ENCODE measurements at regions not wholly inside any gene's neighbourhood (a gene's known extent, or its start where the extent isn't known, plus 50 kb on each side); places are given as distances from the start of the nearest gene placed in this dataset.

DNA sequence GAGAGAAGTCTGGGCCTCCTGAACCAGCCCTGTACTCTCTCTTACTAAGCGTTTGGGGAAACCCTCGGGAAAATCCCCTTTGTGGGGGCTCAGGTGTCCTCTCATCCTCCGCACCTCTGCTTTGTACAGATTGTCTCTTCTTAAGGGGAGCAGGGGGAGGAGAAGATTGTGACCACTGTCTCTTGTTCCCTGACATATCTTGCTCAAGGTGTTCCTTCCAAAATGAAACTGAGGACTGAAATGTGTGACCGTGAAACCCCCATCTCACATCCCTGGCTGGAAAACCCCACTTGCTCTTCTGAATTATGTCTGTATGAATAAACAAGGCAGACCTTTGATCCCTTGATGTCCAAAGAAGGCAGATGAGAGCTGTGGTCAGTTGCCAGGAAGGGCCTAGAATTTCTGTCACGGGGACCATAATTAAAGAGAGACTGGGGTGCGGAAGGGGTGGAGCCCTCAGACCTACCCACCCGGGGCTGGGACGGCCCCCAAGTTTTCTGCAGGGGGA is 369.8 kb downstream of the AACS start:
- no peak for DNase-seq (ENCODE audit: low read depth)

DNA sequence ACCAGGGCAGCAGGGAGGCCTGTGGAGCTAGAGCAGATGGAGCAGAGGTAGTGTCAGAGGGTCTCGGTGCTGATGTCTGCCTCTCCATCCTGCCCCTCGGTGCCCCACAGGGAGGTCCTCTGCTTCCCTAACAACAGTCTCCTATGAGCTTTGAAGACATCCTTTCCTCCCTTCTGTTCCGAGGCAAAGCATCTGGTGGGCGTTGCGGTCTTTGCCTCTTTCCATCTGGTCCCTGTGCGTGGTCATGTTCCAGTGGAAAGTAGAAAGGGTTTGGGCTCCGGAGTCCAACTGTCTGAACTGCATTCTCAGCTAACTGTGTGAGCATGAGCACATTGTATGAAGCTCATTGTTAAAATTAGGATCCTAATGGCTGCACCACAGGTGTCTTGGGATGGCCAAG is 370.6 kb downstream of the AACS start:
- no peak for DNase-seq (ENCODE audit: low read depth)

DNA sequence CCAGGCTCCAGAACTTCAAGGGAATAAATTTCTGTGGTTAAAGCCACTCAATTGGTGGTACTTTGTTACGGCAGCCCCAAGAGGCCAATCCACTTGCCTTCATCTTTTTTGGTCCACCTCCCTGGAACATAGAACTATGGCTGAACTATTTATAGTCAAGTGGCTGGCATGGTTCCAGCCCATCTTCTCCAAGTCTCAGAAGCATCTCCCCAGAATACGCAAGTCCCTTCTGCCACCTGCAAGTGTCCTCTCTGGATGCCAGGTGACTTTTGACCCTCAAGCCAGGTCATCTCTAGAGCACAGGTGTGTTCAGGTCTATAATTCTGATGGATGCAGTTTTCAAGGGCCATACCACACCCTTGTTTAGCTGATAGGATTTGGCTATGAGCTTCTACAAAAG is 371.5 kb downstream of the AACS start:
- no peak for DNase-seq (ENCODE audit: low read depth)

DNA sequence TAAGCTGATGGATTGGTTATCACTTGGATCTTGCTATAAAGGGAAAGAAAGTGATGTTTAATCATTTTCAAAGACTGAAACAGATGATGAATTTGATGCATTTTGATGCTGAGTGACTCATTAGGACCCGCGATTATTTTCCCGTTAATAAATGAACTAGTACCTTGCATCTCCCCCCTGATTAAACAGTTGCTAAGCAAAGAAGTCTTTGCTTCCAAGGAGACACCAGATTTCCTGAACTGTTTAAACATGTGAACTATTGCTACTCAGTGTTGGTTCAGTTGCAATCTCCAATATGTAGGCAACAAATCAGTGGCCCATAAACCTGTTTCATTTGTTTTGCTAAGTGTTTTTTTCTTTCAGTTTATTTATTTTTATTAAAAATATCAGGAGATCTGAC is 375.2 kb downstream of the AACS start:
- DNase-seq (ENCODE audit: low read depth) = no peak

DNA sequence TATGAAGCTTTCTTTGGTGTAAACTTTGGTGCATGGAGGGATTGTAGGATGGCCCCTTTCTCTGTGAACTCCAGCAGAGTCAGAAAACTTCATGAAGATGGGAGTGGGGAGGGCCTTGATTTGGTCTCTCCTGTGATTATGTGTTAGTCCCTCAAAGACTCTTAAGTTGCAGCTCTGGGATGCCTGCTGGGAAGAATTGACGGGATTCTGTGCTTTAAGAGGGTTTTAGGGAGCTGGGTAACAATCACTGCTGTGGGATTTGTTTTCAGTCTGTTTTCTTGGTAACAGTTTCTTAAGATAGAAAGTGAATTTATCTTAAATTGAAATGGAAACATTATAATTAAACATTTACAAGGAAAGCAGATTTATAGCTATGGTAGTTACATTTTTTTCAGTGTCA is 378.1 kb downstream of the AACS start:
- DNase-seq (ENCODE audit: low read depth) = no peak

DNA sequence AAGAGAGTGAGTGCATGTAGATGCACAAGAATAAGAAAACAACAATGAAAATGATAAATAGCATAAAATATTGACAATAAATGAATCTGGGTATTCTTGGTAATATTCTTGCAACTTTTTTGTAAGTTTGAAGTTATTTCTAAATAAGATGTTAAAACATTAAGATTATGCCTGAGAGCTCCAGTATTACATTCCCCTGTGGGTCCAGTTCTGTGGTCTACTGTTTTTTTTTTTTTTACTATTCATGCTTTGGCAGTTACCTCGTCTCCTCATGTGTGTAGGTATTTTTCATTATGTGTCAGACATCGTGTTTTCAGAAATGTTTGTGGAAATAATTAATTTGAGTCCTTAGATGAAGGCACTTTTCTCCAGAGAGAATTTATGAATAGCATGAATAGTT is 386.2 kb downstream of the AACS start:
- DNase-seq (ENCODE audit: low read depth) = no peak

DNA sequence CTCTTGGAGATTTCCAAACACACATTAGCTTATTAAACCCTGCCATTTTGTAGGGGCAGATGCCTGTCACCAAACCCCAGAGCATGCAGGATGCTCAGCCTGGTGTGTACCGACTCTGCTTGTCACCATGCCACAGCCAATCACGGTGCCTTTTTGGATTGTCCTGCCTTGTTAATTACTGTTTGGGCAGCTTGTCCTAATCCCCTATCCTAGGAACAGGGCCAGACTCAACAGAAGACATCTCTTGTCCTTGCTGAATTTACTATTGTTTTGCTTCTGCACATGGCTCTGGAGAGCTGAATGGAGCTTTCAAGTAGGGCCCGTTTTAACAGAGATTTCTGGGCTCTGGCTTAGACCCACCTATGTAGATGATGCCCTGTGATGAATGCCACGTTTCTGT is 388.5 kb downstream of the AACS start:
- DNase-seq (ENCODE audit: low read depth) = no peak

DNA sequence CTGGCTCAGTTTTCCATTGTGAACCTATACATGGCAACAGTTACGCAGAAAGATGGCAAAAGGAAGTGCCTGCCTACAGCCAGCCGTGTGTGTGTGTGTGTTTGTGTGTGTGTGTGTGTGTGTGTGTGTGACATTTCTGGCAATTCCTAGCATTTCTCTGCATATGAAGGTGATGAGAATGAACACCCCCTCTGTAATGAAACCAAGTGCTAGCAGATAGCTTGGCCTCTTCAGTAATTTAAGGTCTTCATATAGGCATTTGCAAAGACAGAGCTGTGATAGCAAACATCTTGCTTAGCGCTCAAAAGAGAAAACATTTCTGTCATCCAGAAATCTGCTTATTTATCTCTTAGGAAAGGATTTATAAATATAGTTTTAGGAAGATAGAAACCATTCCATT is 389.1 kb downstream of the AACS start:
- DNase-seq (ENCODE audit: low read depth) = no peak

DNA sequence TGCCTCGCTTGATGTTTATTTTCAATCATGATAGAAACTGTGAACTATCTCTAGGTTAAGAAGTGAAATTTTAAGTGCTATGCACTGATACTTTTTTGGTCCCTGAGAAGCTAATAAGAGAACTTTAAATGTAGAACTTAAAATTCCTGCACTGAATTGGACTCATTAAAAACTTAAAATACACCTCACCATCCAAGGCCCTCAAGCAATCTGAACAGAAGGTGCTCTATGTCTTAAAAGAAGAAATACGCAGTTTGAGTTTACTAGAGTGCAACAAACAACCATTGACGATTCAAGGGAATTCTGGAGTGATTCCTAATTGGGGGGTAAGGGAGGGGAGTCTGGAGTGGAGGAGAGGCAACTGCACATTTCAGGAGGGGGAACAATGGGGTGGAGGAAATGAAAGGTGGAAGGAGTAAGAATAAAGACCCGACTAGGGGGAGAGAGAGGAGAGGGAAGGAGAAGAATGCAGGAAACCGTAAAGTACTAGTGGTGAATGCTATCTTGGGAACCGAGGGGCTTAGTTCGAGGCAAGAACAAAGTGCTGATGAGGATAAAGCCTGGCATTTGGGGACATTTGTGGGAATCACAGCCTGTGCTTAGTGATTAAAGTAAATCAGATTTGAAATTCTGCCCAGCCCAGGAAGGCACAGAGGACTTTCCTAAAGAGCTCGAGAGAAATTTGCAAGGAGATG is 389.7 kb downstream of the AACS start:
- DNase-seq (ENCODE audit: low read depth) = no peak

DNA sequence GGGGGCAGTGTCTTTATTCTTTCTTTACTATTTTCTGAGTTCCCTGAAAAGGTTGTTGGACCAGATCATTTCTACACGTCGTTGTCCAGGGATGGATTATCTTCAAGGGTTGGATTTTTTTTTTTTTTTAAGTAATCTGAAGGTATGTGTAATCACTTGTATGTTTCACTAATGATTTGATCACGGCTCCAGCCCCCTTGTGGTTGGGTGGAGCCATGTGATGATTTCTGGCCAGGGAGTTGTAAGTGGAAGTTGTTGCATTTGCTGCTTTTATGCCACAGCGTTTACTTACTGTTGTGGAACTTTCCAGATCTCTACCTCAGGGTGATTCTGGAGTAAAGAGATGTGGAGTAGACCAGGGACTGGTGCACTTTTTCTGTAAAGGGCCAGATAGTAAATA is 390.3 kb downstream of the AACS start:
- DNase-seq (ENCODE audit: low read depth) = no peak

DNA sequence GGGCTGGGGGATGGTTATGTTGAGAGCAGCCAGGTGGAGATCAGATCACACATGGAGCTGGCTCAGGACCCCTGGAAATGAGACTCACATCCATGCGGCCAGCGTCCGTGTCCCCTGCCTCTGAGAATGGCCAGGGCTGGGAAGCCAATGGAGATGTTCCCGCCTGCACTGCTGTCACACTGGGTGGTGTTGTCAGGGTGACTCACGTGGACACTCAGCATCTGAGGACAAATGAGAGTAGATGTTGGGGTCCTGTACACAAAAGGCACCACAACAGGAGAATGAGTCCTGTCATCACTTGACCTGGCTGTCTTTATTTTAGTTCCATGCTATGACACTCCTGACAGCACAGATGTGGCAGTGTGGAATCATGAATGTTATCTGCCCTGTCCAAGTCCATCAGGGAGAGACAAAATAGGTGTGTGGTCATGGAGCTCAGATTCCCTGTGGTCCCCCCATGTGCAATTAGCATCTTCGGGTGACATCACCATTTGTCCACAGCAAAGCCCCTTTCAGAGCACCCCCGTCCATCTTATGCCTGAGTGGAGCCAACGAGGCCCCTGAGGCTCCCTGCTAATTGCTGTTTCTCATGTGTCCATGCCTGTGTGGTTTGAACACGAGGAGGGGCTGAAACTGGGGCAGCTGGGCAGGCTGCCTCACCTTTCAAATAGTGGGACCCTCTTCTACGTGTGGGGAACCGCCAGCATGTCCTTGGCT is 393.5 kb downstream of the AACS start:
- DNase-seq (ENCODE audit: low read depth) = no peak

DNA sequence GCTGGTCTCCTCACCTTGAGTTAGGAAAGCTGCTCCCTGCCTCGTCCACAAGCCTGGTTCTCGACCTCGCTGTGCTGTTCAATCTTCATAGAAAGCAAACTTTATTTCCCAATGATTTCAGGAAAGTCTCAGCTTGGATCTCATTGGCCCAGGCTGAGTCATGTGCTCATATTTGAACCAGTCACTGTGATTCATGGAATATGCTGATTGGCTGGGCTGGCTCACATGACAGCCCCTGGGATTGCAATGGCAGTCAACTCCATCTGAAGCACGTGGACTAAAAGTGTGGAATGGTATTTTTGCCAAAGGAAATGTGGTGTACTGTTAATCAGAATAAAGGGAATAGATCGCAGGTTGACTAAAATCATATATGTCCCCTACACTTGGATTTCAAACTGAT is 396.6 kb downstream of the AACS start:
- DNase-seq (ENCODE audit: low read depth) = no peak

DNA sequence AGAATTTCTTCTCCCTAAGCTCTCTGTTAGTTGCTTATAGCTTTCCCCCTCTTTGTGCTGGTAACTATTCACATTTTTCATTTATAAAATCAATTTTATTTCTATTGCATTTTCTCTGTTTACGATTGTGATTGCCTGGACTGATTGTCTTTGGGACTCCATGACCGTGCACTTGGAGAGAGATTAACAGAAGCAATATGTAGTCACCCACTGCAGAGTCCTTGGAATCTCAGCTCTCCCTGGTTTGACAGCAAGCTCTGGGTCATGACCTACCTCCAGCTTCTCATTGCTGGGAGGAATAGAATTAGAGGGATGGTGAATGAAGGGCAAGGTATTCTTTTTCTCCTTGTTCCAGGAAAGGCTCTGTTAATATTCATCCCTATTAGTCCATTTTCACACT is 398.2 kb downstream of the AACS start:
- DNase-seq (ENCODE audit: low read depth) = no peak

DNA sequence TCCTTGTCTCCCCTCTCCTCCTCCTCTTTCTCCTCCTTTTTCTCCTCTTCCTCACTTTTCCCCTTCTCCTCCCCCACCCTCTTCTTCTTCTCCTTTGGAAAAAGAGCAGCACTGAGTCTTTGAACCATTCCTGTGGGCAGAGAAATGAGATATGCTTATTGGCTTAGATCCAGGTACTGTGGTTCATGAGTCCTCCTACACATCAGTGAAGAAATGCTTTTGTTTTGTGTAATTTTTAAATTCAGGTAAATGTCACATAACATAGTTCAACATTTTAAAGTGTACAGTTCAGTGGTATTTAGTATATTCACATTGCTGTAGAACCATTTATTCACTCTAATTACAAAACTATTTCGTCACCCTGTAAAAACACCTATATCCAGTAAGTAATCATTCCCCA is 402.1 kb downstream of the AACS start:
- no peak for DNase-seq (ENCODE audit: low read depth)

DNA sequence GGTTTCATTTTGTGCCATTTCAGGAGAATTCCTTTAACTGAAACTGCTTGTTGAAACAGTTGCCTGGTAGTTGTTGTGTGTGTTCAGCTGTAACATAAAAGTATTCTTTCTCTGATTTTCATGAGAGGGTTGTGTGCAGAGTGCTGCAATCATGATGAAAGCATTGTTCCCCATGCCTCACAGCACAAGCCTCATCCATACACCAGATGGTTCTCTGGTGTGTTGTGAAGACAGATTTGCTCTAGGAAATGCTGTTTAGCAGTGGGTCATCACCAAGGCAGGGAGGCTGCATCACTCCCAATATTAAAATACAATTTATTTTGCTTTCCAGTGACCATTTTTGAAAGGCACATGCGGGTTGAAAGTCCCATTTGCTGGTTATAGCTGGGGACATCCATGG is 404.4 kb downstream of the AACS start:
- DNase-seq (ENCODE audit: low read depth) = no peak

DNA sequence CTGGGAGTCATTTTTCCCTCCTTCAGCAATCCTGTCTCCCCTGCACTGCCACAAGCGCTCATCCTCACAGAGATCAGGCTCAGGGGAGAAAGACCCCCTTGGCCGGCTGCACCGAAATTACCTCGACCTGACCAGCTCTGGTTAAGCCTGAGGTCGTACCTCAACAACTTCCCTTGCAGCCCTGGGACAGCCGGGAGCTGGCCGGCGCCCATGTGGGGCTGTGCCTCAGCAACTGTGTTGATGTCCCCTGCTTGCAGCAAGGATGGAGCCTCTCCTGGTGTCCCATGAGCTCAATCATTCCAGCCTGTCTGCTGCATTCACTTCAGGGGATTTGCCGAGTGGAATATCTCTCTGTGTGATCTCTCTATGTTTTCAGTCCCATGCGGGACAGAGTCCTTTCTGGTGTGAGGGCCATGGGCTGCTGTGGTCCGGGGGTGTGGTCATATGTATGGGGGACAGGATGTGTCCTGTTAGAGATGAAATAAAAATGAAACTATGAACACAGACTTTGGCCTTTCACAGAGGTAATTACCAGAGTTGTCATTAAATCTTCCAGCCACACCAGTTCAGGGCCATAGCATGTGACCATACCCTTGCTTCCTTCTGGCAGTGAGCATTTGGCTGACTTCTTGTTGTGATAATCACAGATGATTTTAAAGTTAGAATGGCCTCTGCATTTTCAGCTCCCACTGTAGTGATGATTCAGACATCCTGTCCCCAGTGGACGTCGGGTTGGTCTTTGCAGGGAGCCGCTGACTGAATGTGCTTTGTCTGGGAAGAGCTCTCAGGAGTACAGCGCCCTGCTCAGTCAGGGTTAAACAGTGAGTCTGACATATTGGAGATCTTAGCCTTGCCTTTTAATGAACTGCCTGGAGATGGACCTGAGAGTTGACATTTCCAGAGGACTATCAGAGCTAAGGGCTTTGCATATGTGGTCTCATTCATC is 405.9 kb downstream of the AACS start:
- peak; percentile 1 for DNase-seq (ENCODE audit: low read depth)

DNA sequence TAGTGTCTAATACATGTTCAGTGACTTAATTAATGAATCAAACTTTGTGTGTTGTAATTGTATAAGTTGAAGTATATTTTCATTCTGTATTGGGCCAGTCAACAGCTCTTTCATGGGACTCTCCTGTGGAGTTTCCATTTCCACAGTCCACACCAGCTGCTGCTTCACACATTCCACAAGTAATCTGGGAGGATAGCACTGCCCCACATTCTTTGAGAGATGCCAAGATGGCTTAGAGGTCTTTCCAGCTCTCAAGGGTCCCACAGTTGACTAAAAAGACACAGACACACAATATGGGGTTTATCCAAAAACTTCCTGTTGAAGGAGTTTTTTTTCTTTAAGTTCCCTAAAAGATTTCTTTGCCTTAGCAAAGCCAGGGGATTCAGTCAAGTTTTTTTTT is 408.3 kb downstream of the AACS start:
- DNase-seq (ENCODE audit: low read depth) = no peak

DNA sequence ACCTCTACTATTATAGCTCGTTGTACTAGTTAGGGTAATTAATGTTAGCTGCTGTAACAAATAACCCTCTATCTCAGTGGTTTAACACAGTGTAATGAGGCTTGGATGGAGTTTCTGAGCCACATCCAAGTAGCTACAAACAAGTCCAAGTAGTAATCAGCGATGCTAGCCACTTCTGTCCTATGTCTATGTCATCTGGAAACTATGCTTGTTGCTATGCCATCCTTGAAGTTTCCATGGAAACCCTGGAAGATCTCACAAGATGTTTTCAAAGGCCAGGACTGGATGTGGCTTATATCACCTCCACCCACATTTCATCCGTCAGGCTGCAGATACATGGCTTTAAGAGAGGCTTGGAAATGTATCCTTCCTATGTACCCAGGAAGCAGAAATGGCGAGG is 422.1 kb downstream of the AACS start:
- no peak for DNase-seq (ENCODE audit: low read depth)

DNA sequence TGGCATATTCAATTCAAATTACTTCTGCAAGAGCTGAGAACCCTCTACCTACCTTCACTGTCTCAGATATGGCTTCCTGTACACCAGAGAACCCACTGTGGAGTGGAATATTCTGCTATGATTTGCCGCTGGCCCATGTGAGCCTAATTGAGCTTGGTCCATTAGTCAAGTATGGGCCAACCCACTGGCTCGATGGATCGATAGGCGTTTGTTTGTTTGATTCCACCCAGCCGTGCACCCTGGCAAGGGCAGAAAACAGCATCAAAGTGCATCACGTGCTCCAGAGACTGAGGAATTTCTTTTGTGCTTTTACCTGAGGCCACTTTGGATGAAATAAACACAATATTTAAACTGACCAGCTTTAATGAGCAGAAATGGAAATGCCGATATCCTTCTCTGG is 426.3 kb downstream of the AACS start:
- DNase-seq (ENCODE audit: low read depth) = no peak

DNA sequence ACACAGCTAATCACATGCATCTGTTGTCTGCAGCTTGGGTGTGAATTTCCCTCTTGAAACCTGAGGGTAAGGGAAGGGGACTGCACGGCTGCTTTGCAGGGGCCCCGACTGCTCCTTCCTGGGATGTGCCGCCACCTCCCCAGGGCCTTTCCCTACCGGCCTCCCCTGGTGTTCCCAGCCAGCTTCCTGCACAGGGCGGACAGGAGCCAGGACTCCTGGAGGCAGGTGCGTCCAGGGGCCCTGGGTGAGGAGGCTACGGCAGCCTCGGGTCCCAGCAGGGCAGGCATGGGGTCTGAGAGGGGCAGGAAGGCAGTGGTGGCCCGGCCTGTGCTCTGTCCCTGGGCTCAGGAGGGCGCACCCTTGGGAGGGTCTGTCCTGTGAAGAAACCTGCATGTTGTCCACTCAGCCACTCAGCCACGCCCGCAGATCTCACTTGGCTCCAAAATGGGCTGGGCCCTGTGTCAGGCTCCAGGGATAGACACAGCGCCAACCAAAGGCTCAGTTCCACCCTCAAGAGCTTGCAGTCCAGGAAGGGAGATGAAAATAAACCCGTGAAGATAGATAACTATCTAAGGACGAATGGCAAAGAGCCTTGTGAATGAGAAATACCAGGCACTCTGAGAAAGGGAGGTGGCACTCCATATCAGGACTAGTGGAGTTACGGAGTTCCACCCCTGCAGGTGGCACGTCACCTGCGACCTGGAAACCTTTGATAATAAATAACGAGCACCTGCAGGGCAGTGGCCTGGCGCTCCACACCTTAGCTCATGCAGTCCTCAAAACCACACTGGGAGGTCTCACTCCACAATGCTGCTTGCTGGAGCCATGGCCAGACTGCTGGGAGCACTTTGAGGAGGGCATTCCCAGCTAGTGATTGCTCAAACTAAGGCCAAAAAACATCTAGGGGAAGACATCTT is 427.4 kb downstream of the AACS start:
- no peak for DNase-seq (ENCODE audit: low read depth)

DNA sequence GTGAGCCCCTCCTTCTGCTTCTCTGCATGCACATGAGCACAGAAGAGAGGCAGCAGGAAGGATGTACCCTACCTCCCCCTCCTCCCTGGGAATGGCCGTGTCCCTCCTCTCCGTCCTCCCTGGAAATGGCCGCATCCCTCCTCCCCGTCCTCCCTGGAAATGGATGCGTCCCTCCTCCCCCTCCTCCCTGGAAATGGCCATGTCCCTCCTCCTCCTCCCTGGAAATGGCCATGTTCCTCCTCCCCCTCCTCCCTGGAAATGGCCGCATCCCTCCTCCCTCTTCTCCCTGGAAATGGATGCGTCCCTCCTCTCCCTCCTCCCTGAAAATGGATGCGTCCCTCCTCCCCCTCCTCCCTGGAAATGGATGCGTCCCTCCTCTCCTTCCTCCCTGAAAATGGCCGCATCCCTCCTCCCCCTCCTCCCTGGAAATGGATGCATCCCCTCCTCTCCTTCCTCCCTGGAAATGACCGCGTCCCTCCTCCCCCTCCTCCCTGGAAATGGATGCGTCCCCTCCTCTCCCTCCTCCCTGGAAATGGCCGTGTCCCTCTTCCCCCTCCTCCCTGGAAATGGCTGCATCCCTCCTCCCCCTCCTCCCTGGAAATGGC is 428.6 kb downstream of the AACS start:
- DNase-seq (ENCODE audit: low read depth) = no peak

Measured in stromal cell of bone marrow (primary cell).